ENCODE measurements at regions not wholly inside any gene's neighbourhood (a gene's known extent, or its start where the extent isn't known, plus 50 kb on each side); places are given as distances from the start of the nearest gene placed in this dataset.
"Not testable (repeated sequence)": the region's sequence is repeated elsewhere in the genome, so short reads cannot be mapped to it uniquely, and the experiment has no call there.

GRCh38 chr4:110424144-110424543, 51.8 kb upstream of the ENPEP start:
- no peak for DNase-seq (ENCODE audit: low spot score)

- no peak for DNase-seq (ENCODE audit: low spot score)
Measured at GRCh38 chr4:110418641-110419040, 57.3 kb upstream of the ENPEP start.

- DNase-seq (ENCODE audit: low spot score) = no peak
Measured at GRCh38 chr4:110417136-110417535, 58.8 kb upstream of the ENPEP start.

- no peak for DNase-seq (ENCODE audit: low spot score)
Measured at GRCh38 chr4:110415478-110415877, 60.5 kb upstream of the ENPEP start.

GRCh38 chr4:110415041-110415440, 60.9 kb upstream of the ENPEP start:
- no peak for DNase-seq (ENCODE audit: low spot score)

- DNase-seq (ENCODE audit: low spot score) = no peak
Measured at GRCh38 chr4:110414561-110414920, 61.4 kb upstream of the ENPEP start.

GRCh38 chr4:110413807-110414560, 62.0 kb upstream of the ENPEP start:
- not testable (repeated sequence) for DNase-seq (ENCODE audit: low spot score)

- no peak for DNase-seq (ENCODE audit: low spot score)
Measured at GRCh38 chr4:110412354-110413065, 63.4 kb upstream of the ENPEP start.

GRCh38 chr4:110411574-110412011, 64.4 kb upstream of the ENPEP start:
- DNase-seq (ENCODE audit: low spot score) = no peak

- not testable (repeated sequence) for DNase-seq (ENCODE audit: low spot score)
Measured at GRCh38 chr4:110410853-110411573, 64.9 kb upstream of the ENPEP start.

- no peak for DNase-seq (ENCODE audit: low spot score)
Measured at GRCh38 chr4:110400086-110400485, 75.9 kb upstream of the ENPEP start.

GRCh38 chr4:110399046-110399445, 76.9 kb upstream of the ENPEP start:
- DNase-seq (ENCODE audit: low spot score) = not testable (repeated sequence)

GRCh38 chr4:110396963-110397362, 79.0 kb upstream of the ENPEP start:
- DNase-seq (ENCODE audit: low spot score) = no peak

GRCh38 chr4:110395421-110395820, 80.5 kb upstream of the ENPEP start:
- DNase-seq (ENCODE audit: low spot score) = no peak

GRCh38 chr4:110394871-110395270, 81.1 kb upstream of the ENPEP start:
- DNase-seq (ENCODE audit: low spot score) = no peak

GRCh38 chr4:110381784-110382183, 94.2 kb upstream of the ENPEP start:
- no peak for DNase-seq (ENCODE audit: low spot score)

GRCh38 chr4:110372485-110372884, 103.5 kb upstream of the ENPEP start:
- no peak for DNase-seq (ENCODE audit: low spot score)

- no peak for DNase-seq (ENCODE audit: low spot score)
Measured at GRCh38 chr4:110371016-110371770, 104.8 kb upstream of the ENPEP start.

- DNase-seq (ENCODE audit: low spot score) = no peak
Measured at GRCh38 chr4:110368409-110368808, 107.5 kb upstream of the ENPEP start.

- no peak for DNase-seq (ENCODE audit: low spot score)
Measured at GRCh38 chr4:110367156-110367555, 108.8 kb upstream of the ENPEP start.

GRCh38 chr4:110365761-110366160, 110.2 kb upstream of the ENPEP start:
- no peak for DNase-seq (ENCODE audit: low spot score)

- no peak for DNase-seq (ENCODE audit: low spot score)
Measured at GRCh38 chr4:110364911-110365520, 110.9 kb upstream of the ENPEP start.
